Heart left ventricle (tissue), 16 donors: ENCODE measurements at regions not wholly inside any gene's neighbourhood (a gene's known extent, or its start where the extent isn't known, plus 50 kb on each side); places are given as distances from the start of the nearest gene placed in this dataset.

Source experiments
- ATAC-seq, 4 donors: fragments of 200-7000 bp; cut with Tn5 transposase; one replicate each; pipeline ENCODE4 v1.9.1; 2020 to 2022; ENCODE audit warnings: moderate library complexity in 4 of 4, mild to moderate bottlenecking in 3 of 4, moderate number of reproducible peaks in 1 of 4
- DNase-seq, 5 donors: peaks; one replicate each; pipeline ENCODE4 v3.0.0-alpha.2; 2020
- H3K27ac ChIP-seq, 12 donors: fragments of 200-600 bp; sonication (generic) in 4 of 12; one replicate each; pipeline versions ENCODE4 v1.5.0 to v1.8.0; 2016 to 2022; ENCODE audit warnings: mild to moderate bottlenecking in 2 of 12
- H3K27me3 ChIP-seq, 9 donors: fragments of 200-600 bp; sonication (generic) in 2 of 9; one replicate each; pipeline versions ENCODE4 v1.5.1 to v1.8.0; 2016 to 2022; ENCODE audit warnings: mild to moderate bottlenecking in 3 of 9
- H3K36me3 ChIP-seq, 9 donors: fragments of 200-600 bp; sonication (generic) in 2 of 9; one replicate each; pipeline versions ENCODE4 v1.5.0 to v1.8.0; 2018 to 2022; ENCODE audit warnings: mild to moderate bottlenecking in 2 of 9
- H3K4me1 ChIP-seq, 12 donors: fragments of 200-600 bp; sonication (generic) in 4 of 12; one replicate each; pipeline versions ENCODE4 v1.5.0 to v1.8.0; 2016 to 2022; ENCODE audit warnings: mild to moderate bottlenecking in 3 of 12
- H3K4me3 ChIP-seq, 12 donors: fragments of 200-600 bp; sonication (generic) in 4 of 12; one replicate each; pipeline versions ENCODE4 v1.5.0 to v1.8.0; 2017 to 2022; ENCODE audit warnings: mild to moderate bottlenecking in 9 of 12, moderate library complexity in 4 of 12
- H3K9me3 ChIP-seq, 12 donors: fragments of 200-600 bp; sonication (generic) in 4 of 12; one replicate each; pipeline versions ENCODE4 v1.5.0 to v1.8.0; 2016 to 2022; ENCODE audit warnings: mild to moderate bottlenecking in 1 of 12
- POLR2A ChIP-seq, 2 donors: fragments of 450-650 bp; IDR thresholded peaks; one replicate each; pipeline ENCODE4 v1.6.1; 2017; ENCODE audit warnings: antibody characterized with exemption in 2 of 2, mild to moderate bottlenecking in 2 of 2, moderate library complexity in 2 of 2
- WGBS, 4 donors: extraction: QIAGEN DNeasy Blood & Tissue Kit in 2 of 4; methylation state at CpG; one replicate each; pipeline versions ENCODE4 v1.1.5 to v1.1.7; 2013 to 2018; 5-methylcytosine and 5-hydroxymethylcytosine counted together
- intact Hi-C, 10 donors: fragments of 100-400 bp; cut with DNase I; formaldehyde crosslinking; loops; one replicate each; pipeline versions ENCODE4 v1.11.1 to v1.14.2; 2022
- TF ChIP-seq, protein P1 (sequence below), 12 donors: fragments of 200-600 bp; sonication (generic) in 4 of 12; IDR thresholded peaks; one replicate each; pipeline versions ENCODE4 v1.5.0 to v1.8.0; 2018 to 2022; ENCODE audit warnings: antibody characterized with exemption in 12 of 12, mild to moderate bottlenecking in 5 of 12
- donor health status: ischemic (EF 13 %, LVEDD 7.1; RV severe dilation, severe dysfunction).
- donor health status: healthy with polysubstance abuse.
- donor health status: DM: no; HTN: yes; CAD: no.
- donor health status: DM: no; HTN: no; CAD: no.
- donor health status: ischemic (EF 25% LVEDD 6.9; RV normal size, moderate dysfunction).
- donor health status: ischemic (EF 25% LVEDD 5.7; RV mildly dilated, moderate dysfunction).
- donor health status: healthy.
- donor health status: DM: yes; HTN: yes; CAD: no.
- donor health status: ischemic (EF 35%, LVEDD 5.7; RV mildly dilated, moderate dysfunction).
- donor health status: nonischemic (EF 11% LVEDD 7.7; RV severe dilation, severe dysfunction).
- donor health status: DM: yes; HTN: yes; CAD: no.
- donor health status: PGD.
- donor health status: ischemic (EF 29% LVEDD 5.4; RV normal size, mild dysfunction).
- donor health status: nonischemic (EF 23%, LVEDD 6.1; RV moderate dilation, normal function).

DNA sequence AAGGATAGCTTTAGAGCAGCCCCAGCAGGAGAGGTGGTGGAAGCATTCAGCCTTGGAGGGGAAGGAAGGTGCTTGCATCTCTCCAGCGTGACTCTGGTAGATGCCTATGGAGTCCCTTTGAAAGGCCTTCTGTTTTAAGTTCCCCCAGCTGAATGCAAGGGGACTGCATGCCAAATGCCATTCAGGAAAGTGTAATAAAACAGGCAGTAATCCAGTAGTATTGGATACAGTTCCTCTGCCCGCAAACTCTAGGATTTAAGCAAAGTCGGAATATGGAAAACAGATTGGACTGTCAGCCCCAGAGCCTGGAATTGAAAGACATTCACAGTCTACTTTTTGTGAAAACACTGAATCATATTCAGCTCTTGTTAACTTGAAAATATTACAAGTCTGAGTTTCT, 125.2 kb upstream of the GAREM1 start:
- Histone ChIP-seq H3K9me3 (peaks cover 0 to 20% (median 2%) of the 10 kb centered on the region in 12 donors), H3K27ac (no peak overlapping the region), H3K4me3 (no peak overlapping the region), H3K36me3 (no peaks in the 10 kb centered on the region), H3K4me1 (no peaks in the 10 kb centered on the region), H3K27me3 (no peaks in the 10 kb centered on the region)
- intact Hi-C loops = no loop called here
- TF ChIP-seq POLR2A (IDR thresholded peaks at IDR 0.05) = no peak
- TF ChIP-seq, protein P1, sequence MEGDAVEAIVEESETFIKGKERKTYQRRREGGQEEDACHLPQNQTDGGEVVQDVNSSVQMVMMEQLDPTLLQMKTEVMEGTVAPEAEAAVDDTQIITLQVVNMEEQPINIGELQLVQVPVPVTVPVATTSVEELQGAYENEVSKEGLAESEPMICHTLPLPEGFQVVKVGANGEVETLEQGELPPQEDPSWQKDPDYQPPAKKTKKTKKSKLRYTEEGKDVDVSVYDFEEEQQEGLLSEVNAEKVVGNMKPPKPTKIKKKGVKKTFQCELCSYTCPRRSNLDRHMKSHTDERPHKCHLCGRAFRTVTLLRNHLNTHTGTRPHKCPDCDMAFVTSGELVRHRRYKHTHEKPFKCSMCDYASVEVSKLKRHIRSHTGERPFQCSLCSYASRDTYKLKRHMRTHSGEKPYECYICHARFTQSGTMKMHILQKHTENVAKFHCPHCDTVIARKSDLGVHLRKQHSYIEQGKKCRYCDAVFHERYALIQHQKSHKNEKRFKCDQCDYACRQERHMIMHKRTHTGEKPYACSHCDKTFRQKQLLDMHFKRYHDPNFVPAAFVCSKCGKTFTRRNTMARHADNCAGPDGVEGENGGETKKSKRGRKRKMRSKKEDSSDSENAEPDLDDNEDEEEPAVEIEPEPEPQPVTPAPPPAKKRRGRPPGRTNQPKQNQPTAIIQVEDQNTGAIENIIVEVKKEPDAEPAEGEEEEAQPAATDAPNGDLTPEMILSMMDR (IDR thresholded peaks at IDR 0.05) = no peak
- no peak for DNase-seq
- no peak for ATAC-seq
- WGBS, 4 donors = 67 to 86% (median 80%) methylated on average over 3 of the region's 3 CpGs

DNA sequence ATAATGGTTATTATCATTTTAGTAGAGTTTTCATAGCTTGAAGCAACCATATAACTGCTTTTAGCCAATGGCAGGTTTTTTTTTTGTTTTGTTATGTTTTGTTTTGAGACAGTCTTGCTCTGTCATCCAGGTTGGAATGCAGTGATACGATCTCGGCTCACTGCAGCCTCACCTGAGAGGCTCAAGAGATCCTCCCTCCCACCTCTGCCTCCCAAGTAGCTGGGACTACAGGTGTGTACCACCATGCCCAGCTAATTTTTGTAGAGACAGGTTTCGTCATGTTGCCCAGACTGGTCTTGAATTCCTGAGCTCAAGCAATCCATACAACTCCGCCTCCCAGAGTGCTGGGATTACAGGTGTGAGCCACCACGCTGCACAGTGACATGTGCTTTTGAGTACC, 117.5 kb upstream of the GAREM1 start:
- TF ChIP-seq, protein P1 (IDR thresholded peaks at IDR 0.05) = no peak
- TF ChIP-seq POLR2A (IDR thresholded peaks at IDR 0.05) = no peak
- intact Hi-C loops = no loop called here

DNA sequence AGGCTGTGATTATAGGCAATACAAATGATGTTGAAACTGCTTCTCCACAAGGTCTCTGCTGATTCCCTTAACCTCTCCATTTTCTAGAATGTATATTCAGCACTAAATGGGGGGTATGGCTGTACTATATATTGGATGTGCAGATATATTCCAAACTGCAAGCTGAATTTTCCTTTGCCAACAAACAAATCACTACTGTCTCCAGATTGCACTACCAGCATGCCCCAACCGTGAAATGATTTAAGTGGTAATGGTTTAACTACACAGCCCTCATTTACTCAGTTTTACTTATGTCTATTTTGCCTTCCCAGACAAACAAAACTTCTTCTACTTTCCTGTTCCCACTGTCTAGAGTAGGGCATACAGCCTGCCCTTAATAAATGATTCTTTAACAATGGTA, 112.7 kb upstream of the GAREM1 start:
- H3K27me3 ChIP-seq = peaks cover 0 to 12% (median 0%) of the 10 kb centered on the region in 9 donors
- no peaks in the 10 kb centered on the region for H3K4me1 ChIP-seq
- H3K4me3 ChIP-seq = no peak overlapping the region
- H3K9me3 ChIP-seq = no peaks in the 10 kb centered on the region
- intact Hi-C loops = no loop called here
- WGBS, 4 donors = 88 to 96% (median 92%) methylated on average over 1 of the region's 1 CpG
- no peak for DNase-seq
- ATAC-seq = no peak
- no peak overlapping the region for H3K27ac ChIP-seq
- TF ChIP-seq, protein P1 (IDR thresholded peaks at IDR 0.05) = no peak
- no peak for TF ChIP-seq POLR2A (IDR thresholded peaks at IDR 0.05)
- no peaks in the 10 kb centered on the region for H3K36me3 ChIP-seq

More for the DNA sequence above, 117.5 kb upstream of the GAREM1 start:
- Histone ChIP-seq H3K4me3 (no peak overlapping the region), H3K27me3 (no peaks in the 10 kb centered on the region), H3K4me1 (no peaks in the 10 kb centered on the region), H3K9me3 (peaks cover 0 to 7% (median 0%) of the 10 kb centered on the region in 12 donors), H3K36me3 (no peaks in the 10 kb centered on the region), H3K27ac (no peak overlapping the region)
- 82 to 92% (median 91%) methylated on average over 5 of the region's 5 CpGs for WGBS, 4 donors
- no peak for DNase-seq
- ATAC-seq = no peak

DNA sequence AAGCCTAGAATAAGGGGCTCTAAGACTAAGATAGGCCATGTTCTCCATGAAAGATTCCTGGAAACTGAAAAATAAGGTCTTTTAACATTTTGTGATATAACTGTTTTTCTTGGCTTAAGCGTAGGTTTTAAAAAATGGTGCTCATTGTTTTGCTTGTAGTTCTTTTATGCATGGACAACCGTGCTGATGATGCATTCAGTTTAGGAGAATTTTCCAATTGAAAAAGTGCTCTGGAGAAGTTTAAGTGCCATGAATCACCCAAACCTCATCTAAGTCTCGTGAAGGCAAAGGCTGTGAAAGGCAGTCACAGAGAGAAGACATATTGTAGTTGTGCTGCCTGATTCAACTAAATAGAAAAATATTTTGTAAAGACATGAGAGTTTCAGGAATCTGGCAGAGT, 111.8 kb upstream of the GAREM1 start:
- intact Hi-C loops = no loop called here
- ATAC-seq (no peak), DNase-seq (no peak)
- TF ChIP-seq, protein P1 (IDR thresholded peaks at IDR 0.05) = no peak
- TF ChIP-seq POLR2A (IDR thresholded peaks at IDR 0.05) = no peak
- 55 to 68% (median 59%) methylated on average over 3 of the region's 3 CpGs for WGBS, 4 donors
- no peaks in the 10 kb centered on the region for H3K4me1 ChIP-seq
- H3K4me3 ChIP-seq = no peak overlapping the region
- no peak overlapping the region for H3K27ac ChIP-seq
- H3K27me3 ChIP-seq = peaks cover 0 to 12% (median 0%) of the 10 kb centered on the region in 9 donors
- H3K36me3 ChIP-seq = no peaks in the 10 kb centered on the region
- H3K9me3 ChIP-seq = no peaks in the 10 kb centered on the region
